SK-N-MC (cell line): ENCODE measurements at regions not wholly inside any gene's neighbourhood (a gene's known extent, or its start where the extent isn't known, plus 50 kb on each side); places are given as distances from the start of the nearest gene placed in this dataset.

ENCODE experiments used
- EZH2 ChIP-seq: fragments of 200-600 bp; sonication (generic); IDR thresholded peaks from one replicate; pipeline ENCODE4 v1.6.1; 2017; ENCODE audit warnings: antibody characterized with exemption
- POLR2AphosphoS5 ChIP-seq: IDR thresholded peaks from 2 replicates; pipeline ENCODE4 v1.6.1; 2012; ENCODE audit warnings: mild to moderate bottlenecking, low read depth, low read length, borderline replicate concordance

DNA sequence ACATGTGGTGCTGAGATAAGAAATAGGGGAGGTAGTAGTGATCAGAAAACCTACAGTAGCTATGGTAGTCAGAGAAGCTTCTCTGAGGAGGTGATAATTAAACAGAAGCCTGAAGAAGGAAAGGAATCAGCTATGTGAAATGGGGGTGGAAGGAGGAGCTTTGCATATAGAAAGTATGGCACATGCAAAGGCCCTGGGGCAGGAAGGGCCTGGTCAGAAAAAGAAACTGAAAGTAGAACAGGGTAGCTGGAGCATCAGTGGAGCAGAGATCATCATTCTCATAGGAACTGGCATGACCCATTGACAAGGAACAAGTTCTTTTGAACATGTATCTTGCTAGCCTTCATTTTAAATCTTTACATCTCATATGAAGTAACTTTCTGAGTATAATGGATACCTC, 80.7 kb upstream of the ADRA1B start:
- TF ChIP-seq POLR2AphosphoS5 (no peak), EZH2 (no peak)
